ENCODE measurements at regions not wholly inside any gene's neighbourhood (a gene's known extent, or its start where the extent isn't known, plus 50 kb on each side); places are given as distances from the start of the nearest gene placed in this dataset.

DNA sequence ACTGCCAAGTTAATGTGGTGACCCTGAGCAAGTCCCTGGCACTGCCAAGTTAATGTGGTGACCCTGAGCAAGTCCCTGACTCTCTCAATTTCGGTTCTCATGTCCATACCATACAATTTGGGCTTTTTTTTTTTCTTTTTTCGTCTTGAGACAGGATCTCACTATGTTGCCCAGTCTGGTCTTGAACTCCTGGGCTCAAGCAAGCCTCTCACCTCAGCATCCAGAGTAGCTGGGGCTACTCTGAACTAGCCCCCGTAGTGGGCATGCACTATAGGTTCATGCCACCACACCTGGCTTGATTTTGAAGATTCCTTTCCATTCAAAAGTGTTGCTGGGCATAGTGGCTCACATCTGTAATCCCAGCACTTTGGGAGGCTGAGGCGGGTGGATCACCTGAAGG is 100.0 kb upstream of the FOXP4 start:
- TF ChIP-seq EZH2 (IDR thresholded peaks at IDR 0.05; ENCODE audit: insufficient read depth, poor library complexity, severe bottlenecking), result no peak
- no peak for TF ChIP-seq EZH2phosphoT487 (IDR thresholded peaks at IDR 0.05; ENCODE audit: insufficient read depth, low read depth)
